OCI-LY7 (cell line): ENCODE measurements at regions not wholly inside any gene's neighbourhood (a gene's known extent, or its start where the extent isn't known, plus 50 kb on each side); places are given as distances from the start of the nearest gene placed in this dataset.

Experiments used
- BruUV-seq: library from RNA; stranded (reverse); fragments of 400-500 nt; replicated peaks from 2 replicates; lab custom pipeline; 2021; lab: Mats Ljungman, UMichigan
- CTCF ChIA-PET: fragments of 300-600 bp; sonication (Branson Sonifier 250); formaldehyde crosslinking; loops from one replicate; lab custom pipeline; 2022; ENCODE audit warnings: antibody characterized with exemption; ENCODE audit not compliant: unreplicated experiment; lab: Charles Lee
- POLR2A ChIA-PET: fragments of 300-600 bp; sonication (Branson Sonifier 250); formaldehyde crosslinking; loops from one replicate; lab custom pipeline; 2022; ENCODE audit warnings: antibody characterized with exemption; lab: Charles Lee
- DNase-seq: peaks from one replicate; pipeline ENCODE4 v3.0.0-alpha.2; 2015; ENCODE audit warnings: low spot score
- H2AFZ ChIP-seq: fragments of 200-600 bp; sonication (generic), shearing (Covaris generic); 2 replicates; pipeline ENCODE4 v1.6.1; 2014; ENCODE audit warnings: mild to moderate bottlenecking, antibody characterized with exemption, low read length, moderate library complexity
- H3K27ac ChIP-seq: fragments of 200-600 bp; sonication (generic); 2 replicates; pipeline ENCODE4 v1.5.1; 2014; ENCODE audit warnings: mixed run types, low read depth, mild to moderate bottlenecking, moderate library complexity, low read length, inconsistent platforms; ENCODE audit not compliant: poor library complexity, severe bottlenecking
- H3K36me3 ChIP-seq: fragments of 200-600 bp; sonication (generic); 2 replicates; pipeline ENCODE4 v1.6.1; 2014; ENCODE audit warnings: mild to moderate bottlenecking, antibody characterized with exemption, low read length, moderate library complexity, mixed read lengths; ENCODE audit not compliant: insufficient read depth
- H3K4me1 ChIP-seq: fragments of 200-600 bp; sonication (generic); 2 replicates; pipeline ENCODE4 v1.5.1; 2014; ENCODE audit warnings: mild to moderate bottlenecking, low read length; ENCODE audit not compliant: insufficient read depth, poor library complexity, severe bottlenecking
- H3K4me2 ChIP-seq: fragments of 200-600 bp; sonication (generic); 2 replicates; pipeline ENCODE4 v1.6.1; 2014; ENCODE audit warnings: mild to moderate bottlenecking, low read length
- H3K4me3 ChIP-seq: fragments of 200-600 bp; sonication (generic); 2 replicates; pipeline ENCODE4 v1.5.1; 2014; ENCODE audit warnings: mild to moderate bottlenecking, low read depth, low read length; ENCODE audit not compliant: poor library complexity, severe bottlenecking
- H3K79me2 ChIP-seq: fragments of 200-600 bp; sonication (generic); 2 replicates; pipeline ENCODE4 v1.6.1; 2016; ENCODE audit warnings: low read depth, mild to moderate bottlenecking, low read length, moderate library complexity, mixed read lengths; ENCODE audit not compliant: insufficient read depth
- H3K9me2 ChIP-seq: fragments of 200-600 bp; sonication (generic); 2 replicates; pipeline ENCODE4 v1.6.1; 2016; ENCODE audit warnings: mild to moderate bottlenecking, low read length, mixed read lengths; ENCODE audit not compliant: insufficient read depth
- H3K9me3 ChIP-seq: fragments of 200-600 bp; sonication (generic); 2 replicates; pipeline ENCODE4 v1.6.1; 2014; ENCODE audit warnings: mild to moderate bottlenecking, mixed run types, low read length, mixed read lengths
- H4K20me1 ChIP-seq: fragments of 200-600 bp; sonication (generic); 2 replicates; pipeline ENCODE4 v1.6.1; 2014; ENCODE audit warnings: mild to moderate bottlenecking, antibody characterized with exemption, low read length, moderate library complexity, mixed read lengths; ENCODE audit not compliant: insufficient read depth
- EZH2phosphoT487 ChIP-seq: fragments of 200-600 bp; sonication (generic); IDR thresholded peaks from 2 replicates; pipeline ENCODE4 v1.6.1; 2018; ENCODE audit warnings: low read depth, borderline replicate concordance, mild to moderate bottlenecking, mixed run types, antibody characterized with exemption, low read length, moderate library complexity, mixed read lengths
- intact Hi-C: fragments of 100-400 bp; cut with micrococcal nuclease; formaldehyde crosslinking; loops from one replicate; pipeline ENCODE4 v1.10.0; 2022; ENCODE audit not compliant: unreplicated experiment
- TF ChIP-seq, protein P1 (sequence below): fragments of 200-600 bp; sonication (generic); conservative IDR thresholded peaks from 2 replicates; pipeline ENCODE4 v1.5.1; 2014; ENCODE audit warnings: mild to moderate bottlenecking, antibody characterized with exemption, low read length, moderate library complexity, mixed read lengths

- Histone ChIP-seq H2AFZ (no peak overlapping the region), H3K27ac (no peak overlapping the region), H3K4me1 (no peaks in the 10 kb centered on the region), H4K20me1 (no peaks in the 10 kb centered on the region), H3K36me3 (no peaks in the 10 kb centered on the region), H3K9me2 (no peaks in the 10 kb centered on the region), H3K9me3 (no peaks in the 10 kb centered on the region), H3K4me2 (no peak overlapping the region), H3K79me2 (no peaks in the 10 kb centered on the region), H3K4me3 (no peak overlapping the region)
- intact Hi-C loops: no loop called here
- DNase-seq: no peak
- TF ChIP-seq, protein P1, sequence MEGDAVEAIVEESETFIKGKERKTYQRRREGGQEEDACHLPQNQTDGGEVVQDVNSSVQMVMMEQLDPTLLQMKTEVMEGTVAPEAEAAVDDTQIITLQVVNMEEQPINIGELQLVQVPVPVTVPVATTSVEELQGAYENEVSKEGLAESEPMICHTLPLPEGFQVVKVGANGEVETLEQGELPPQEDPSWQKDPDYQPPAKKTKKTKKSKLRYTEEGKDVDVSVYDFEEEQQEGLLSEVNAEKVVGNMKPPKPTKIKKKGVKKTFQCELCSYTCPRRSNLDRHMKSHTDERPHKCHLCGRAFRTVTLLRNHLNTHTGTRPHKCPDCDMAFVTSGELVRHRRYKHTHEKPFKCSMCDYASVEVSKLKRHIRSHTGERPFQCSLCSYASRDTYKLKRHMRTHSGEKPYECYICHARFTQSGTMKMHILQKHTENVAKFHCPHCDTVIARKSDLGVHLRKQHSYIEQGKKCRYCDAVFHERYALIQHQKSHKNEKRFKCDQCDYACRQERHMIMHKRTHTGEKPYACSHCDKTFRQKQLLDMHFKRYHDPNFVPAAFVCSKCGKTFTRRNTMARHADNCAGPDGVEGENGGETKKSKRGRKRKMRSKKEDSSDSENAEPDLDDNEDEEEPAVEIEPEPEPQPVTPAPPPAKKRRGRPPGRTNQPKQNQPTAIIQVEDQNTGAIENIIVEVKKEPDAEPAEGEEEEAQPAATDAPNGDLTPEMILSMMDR: no peak
- no peak for TF ChIP-seq EZH2phosphoT487
- ChIA-PET CTCF (no interaction called here), POLR2A (no interaction called here)
- BruUV-seq: no TSS peak
Measured at GRCh38 chr6:165939601-165940290, 227.9 kb downstream of the TBXT start.

GRCh38 chr6:165939047-165939446 is 228.6 kb downstream of the TBXT start:
- Histone ChIP-seq H3K4me2 (no peak overlapping the region), H3K4me1 (no peaks in the 10 kb centered on the region), H3K27ac (no peak overlapping the region), H3K9me2 (no peaks in the 10 kb centered on the region), H3K4me3 (no peak overlapping the region), H3K9me3 (no peaks in the 10 kb centered on the region), H3K79me2 (no peaks in the 10 kb centered on the region), H4K20me1 (no peaks in the 10 kb centered on the region), H2AFZ (no peak overlapping the region), H3K36me3 (no peaks in the 10 kb centered on the region)
- TF ChIP-seq, protein P1: no peak
- TF ChIP-seq EZH2phosphoT487: no peak
- ChIA-PET POLR2A (interaction anchor here (1.1 kb wide), 1 partner anchor 34 kb away, joined by 3 read pairs; no protein-coding TSS in a partner anchor), CTCF (no interaction called here)
- DNase-seq: no peak
- intact Hi-C loops: no loop called here
- no TSS peak for BruUV-seq
